AG09309 (cell line): ENCODE measurements at regions not wholly inside any gene's neighbourhood (a gene's known extent, or its start where the extent isn't known, plus 50 kb on each side); places are given as distances from the start of the nearest gene placed in this dataset.

Source experiments
- DNase-seq: peaks from one replicate; pipeline ENCODE4 v3.0.0-alpha.2; 2010; ENCODE audit warnings: low read depth
- H3K4me3 ChIP-seq: 2 replicates; pipeline ENCODE4 v1.5.1; 2011; ENCODE audit warnings: mild to moderate bottlenecking, low read depth, low read length, moderate library complexity; ENCODE audit not compliant: control insufficient read depth
- TF ChIP-seq, protein P1 (sequence below): IDR thresholded peaks from 2 replicates; pipeline ENCODE4 v1.5.1; 2011; ENCODE audit warnings: mild to moderate bottlenecking, low read depth, low read length, inconsistent platforms; ENCODE audit not compliant: insufficient read depth, control insufficient read depth; ENCODE audit errors: missing control alignments

DNA sequence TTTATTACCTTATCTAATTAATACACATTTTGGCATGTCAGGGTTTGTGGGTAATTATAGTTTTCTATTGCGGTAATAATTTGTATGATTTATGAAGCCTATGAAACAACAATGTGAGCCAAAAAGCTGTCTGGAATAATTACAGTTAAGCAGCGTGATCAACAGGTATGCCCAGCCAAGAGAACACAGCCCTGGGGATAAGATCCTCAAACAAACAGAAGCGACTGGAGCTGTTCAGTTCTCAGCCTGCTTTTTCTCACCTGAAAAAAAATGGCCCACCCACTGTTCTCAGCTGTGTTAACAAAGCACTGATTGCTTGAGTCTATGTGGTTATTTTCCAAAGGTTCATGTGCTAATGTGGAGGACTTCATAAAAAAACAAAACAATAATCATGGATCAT is 855.8 kb downstream of the GATA3 start:
- TF ChIP-seq, protein P1, sequence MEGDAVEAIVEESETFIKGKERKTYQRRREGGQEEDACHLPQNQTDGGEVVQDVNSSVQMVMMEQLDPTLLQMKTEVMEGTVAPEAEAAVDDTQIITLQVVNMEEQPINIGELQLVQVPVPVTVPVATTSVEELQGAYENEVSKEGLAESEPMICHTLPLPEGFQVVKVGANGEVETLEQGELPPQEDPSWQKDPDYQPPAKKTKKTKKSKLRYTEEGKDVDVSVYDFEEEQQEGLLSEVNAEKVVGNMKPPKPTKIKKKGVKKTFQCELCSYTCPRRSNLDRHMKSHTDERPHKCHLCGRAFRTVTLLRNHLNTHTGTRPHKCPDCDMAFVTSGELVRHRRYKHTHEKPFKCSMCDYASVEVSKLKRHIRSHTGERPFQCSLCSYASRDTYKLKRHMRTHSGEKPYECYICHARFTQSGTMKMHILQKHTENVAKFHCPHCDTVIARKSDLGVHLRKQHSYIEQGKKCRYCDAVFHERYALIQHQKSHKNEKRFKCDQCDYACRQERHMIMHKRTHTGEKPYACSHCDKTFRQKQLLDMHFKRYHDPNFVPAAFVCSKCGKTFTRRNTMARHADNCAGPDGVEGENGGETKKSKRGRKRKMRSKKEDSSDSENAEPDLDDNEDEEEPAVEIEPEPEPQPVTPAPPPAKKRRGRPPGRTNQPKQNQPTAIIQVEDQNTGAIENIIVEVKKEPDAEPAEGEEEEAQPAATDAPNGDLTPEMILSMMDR = no peak
- no peak overlapping the region for H3K4me3 ChIP-seq
- DNase-seq = no peak

DNA sequence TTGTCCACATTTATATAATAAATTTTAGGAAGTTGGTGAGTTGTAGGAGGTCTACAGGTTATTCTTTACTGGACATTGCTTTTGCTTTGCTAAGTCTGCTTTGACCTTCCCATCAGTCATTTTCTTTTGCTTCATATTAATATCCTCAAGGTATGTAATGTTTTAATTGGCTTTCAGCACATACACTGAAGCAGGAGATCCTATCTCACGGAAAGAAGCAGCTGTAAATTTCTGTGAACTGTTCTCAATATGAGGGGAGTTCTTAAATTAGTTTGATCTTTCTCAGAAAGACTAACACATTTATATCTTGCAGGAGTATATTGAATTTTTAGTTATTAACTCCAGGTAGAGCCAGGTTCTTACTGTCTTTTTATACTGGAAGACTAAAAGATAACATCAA is 856.5 kb downstream of the GATA3 start:
- DNase-seq = no peak
- H3K4me3 ChIP-seq = no peak overlapping the region
- TF ChIP-seq, protein P1 = no peak

DNA sequence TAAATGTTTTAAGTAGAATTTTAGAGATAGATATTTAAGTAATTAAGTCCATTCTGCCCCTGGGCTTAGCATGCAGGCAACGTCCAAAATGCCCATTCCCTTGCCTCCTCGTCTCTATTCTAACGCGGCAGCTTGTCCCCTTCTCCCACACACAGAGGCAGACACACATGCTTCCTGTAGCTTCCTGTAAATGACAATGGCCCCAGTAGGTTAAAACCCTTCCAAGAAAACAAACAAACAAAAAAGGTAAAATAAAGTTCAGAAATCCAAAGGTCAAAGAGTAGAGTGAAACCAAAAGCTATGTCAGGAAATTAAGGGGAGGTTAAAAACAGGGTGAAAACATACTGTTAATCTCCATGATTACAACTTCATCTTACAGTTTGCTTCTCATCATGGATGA is 857.6 kb downstream of the GATA3 start:
- no peak for DNase-seq
- H3K4me3 ChIP-seq = no peak overlapping the region
- TF ChIP-seq, protein P1 = no peak

DNA sequence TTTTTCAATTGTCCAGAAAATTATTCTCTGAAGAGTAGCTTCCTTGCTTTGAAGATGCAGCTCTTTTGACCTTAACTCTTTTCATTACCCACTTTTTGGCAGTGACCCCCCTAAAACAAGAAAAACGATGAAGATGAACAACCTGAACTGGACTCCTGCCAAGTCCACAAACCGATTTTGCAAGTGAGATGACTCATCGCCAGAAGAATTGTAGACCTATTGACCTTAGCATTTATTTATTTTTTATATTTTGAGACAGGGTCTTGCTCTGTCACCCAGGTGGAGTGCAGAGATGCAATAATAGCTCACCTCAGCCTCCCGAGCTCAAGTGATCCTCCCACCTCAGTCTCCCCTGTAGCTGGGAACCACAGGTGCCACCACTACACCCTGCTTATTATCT is 859.2 kb downstream of the GATA3 start:
- TF ChIP-seq, protein P1 = no peak
- H3K4me3 ChIP-seq = no peak overlapping the region
- DNase-seq = no peak

DNA sequence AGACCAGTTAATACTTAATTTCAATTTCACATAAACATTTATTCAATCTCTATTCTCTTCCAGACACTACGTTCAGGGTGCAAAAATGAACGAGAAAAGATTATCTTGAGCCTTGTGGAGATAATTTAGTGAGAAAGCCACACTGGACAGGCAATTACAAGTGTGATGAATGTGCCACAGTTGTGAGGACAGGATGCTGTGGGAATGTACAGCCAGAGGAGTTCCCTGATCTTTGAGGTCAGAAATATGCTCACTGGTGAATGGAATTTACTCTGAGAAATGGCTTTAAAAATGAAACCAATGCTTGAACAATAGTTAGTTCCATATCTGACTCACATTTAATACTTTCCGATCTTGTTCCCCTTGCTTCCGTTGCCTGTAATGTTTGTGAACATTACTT is 864.8 kb downstream of the GATA3 start:
- no peak for DNase-seq
- TF ChIP-seq, protein P1 = no peak
- H3K4me3 ChIP-seq = no peak overlapping the region

DNA sequence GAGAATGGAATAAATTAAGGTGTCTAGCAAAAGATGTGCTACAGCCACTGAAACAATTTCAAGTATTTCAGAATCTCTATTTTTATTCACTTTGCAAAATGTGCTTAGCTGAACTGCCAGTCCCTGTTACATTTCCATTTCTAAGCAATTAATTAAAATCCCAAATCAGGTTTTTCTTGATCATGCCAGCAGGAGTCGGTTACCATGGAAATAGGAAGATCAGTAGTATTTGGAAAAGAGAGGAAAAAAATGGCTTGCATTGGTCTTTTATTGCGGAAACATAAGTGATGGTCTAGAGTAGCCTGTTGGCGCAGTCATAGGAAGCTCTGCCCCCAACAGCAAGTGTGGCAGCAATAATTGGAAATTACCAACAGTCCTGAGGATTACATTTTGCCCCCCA is 867.1 kb downstream of the GATA3 start:
- TF ChIP-seq, protein P1 = no peak
- H3K4me3 ChIP-seq = no peak overlapping the region
- DNase-seq = no peak

DNA sequence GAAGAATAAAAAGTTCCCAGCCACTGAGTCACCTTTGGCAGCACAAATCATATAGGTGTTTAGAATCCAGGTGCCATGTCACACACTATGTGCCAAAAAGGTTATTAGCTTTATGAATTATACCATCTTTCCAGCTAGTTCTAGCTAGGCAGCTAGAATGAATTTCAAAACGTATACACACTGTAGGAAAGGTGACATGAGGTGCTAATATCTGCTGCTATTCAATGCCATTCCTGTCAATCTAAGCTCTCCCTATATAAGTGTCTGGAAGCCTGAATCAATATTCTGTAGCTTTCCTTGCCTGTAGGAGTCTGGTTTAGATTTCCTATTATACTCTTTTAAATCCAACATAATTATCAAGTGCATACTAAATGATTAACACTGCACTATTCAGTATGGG is 868.6 kb downstream of the GATA3 start:
- TF ChIP-seq, protein P1 = no peak

More for the DNA sequence above, 868.6 kb downstream of the GATA3 start:
- H3K4me3 ChIP-seq = no peak overlapping the region
- DNase-seq = no peak
